ENCODE measurements at regions not wholly inside any gene's neighbourhood (a gene's known extent, or its start where the extent isn't known, plus 50 kb on each side); places are given as distances from the start of the nearest gene placed in this dataset.

GRCh38 chr7:124196519-124196918 lies 163.7 kb upstream of the TMEM229A start:
- Mint-ChIP-seq H3K4me1 (no peaks in the 10 kb centered on the region), H3K36me3 (no peaks in the 10 kb centered on the region), H3K27ac (no peak overlapping the region), H3K27me3 (ENCODE audit: low read depth) (no peaks in the 10 kb centered on the region), H3K4me3 (no peak overlapping the region), H3K9me3 (peaks cover 10% of the 10 kb centered on the region)
- CTCF ChIA-PET: no interaction called here
- TF ChIP-seq TEAD4 (CRISPR knock-in tag; IDR thresholded peaks at IDR 0.05): no peak
- DNase-seq (ENCODE audit: low spot score) (no peak), ATAC-seq (no peak)
- POLR2A ChIA-PET: no interaction called here

- DNase-seq (ENCODE audit: low spot score) (no peak), ATAC-seq (no peak)
- H3K4me1 Mint-ChIP-seq: peaks cover 26% of the 10 kb centered on the region
- no peaks in the 10 kb centered on the region for H3K27me3 Mint-ChIP-seq (ENCODE audit: low read depth)
- no peak overlapping the region for H3K27ac Mint-ChIP-seq
- CTCF ChIA-PET: no interaction called here
- H3K9me3 Mint-ChIP-seq: no peaks in the 10 kb centered on the region
- H3K36me3 Mint-ChIP-seq: no peaks in the 10 kb centered on the region
- H3K4me3 Mint-ChIP-seq: no peak overlapping the region
- TF ChIP-seq EMX1 (CRISPR knock-in tag; IDR thresholded peaks at IDR 0.05) (no peak), NR1H2 (CRISPR knock-in tag; IDR thresholded peaks at IDR 0.05) (no peak), JAZF1 (CRISPR knock-in tag; IDR thresholded peaks at IDR 0.05) (no peak), FOXP4 (CRISPR knock-in tag; IDR thresholded peaks at IDR 0.05) (no peak), MAX (CRISPR knock-in tag; IDR thresholded peaks at IDR 0.05) (no peak), IRF2 (CRISPR knock-in tag; IDR thresholded peaks at IDR 0.05; ENCODE audit: borderline replicate concordance, low read depth) (no peak), RORB (CRISPR knock-in tag; IDR thresholded peaks at IDR 0.05) (no peak), ZNF416 (CRISPR knock-in tag; IDR thresholded peaks at IDR 0.05) (no peak), SMAD3 (CRISPR knock-in tag; IDR thresholded peaks at IDR 0.05; ENCODE audit: borderline replicate concordance) (no peak), RELA (CRISPR knock-in tag; IDR thresholded peaks at IDR 0.05; ENCODE audit: borderline replicate concordance) (no peak), ZNF532 (CRISPR knock-in tag; IDR thresholded peaks at IDR 0.05; ENCODE audit: borderline replicate concordance) (no peak), FOXP1 (CRISPR knock-in tag; IDR thresholded peaks at IDR 0.05; ENCODE audit: borderline replicate concordance) (no peak), JUN (CRISPR knock-in tag; IDR thresholded peaks at IDR 0.05) (no peak), SOX15 (CRISPR knock-in tag; IDR thresholded peaks at IDR 0.05) (no peak)
- POLR2A ChIA-PET: no interaction called here
Measured at GRCh38 chr7:124192885-124193284, 160.0 kb upstream of the TMEM229A start.

GRCh38 chr7:124191713-124192112 lies 158.8 kb upstream of the TMEM229A start:
- no peaks in the 10 kb centered on the region for H3K36me3 Mint-ChIP-seq

More at GRCh38 chr7:124191713-124192112, 158.8 kb upstream of the TMEM229A start:
- H3K9me3 Mint-ChIP-seq: no peaks in the 10 kb centered on the region
- DNase-seq (ENCODE audit: low spot score): no peak
- peaks cover 26% of the 10 kb centered on the region for H3K4me1 Mint-ChIP-seq
- POLR2A ChIA-PET: no interaction called here
- no peak for ATAC-seq
- TF ChIP-seq GTF2I (CRISPR knock-in tag; conservative IDR thresholded peaks at IDR 0.05) (no peak), MAX (CRISPR knock-in tag; IDR thresholded peaks at IDR 0.05) (no peak)
- H3K4me3 Mint-ChIP-seq: no peak overlapping the region
- no peaks in the 10 kb centered on the region for H3K27me3 Mint-ChIP-seq (ENCODE audit: low read depth)
- CTCF ChIA-PET: interaction anchor here (1.0 kb wide), 1 partner anchor 85 kb away, joined by 4 read pairs; no protein-coding TSS in a partner anchor
- H3K27ac Mint-ChIP-seq: no peak overlapping the region

All from WTC11 (cell line).